KMS-11 (cell line): ENCODE measurements at regions not wholly inside any gene's neighbourhood (a gene's known extent, or its start where the extent isn't known, plus 50 kb on each side); places are given as distances from the start of the nearest gene placed in this dataset.
"Not testable (repeated sequence)": the region's sequence is repeated elsewhere in the genome, so short reads cannot be mapped to it uniquely, and the experiment has no call there.

ENCODE experiments used
- H2AFZ ChIP-seq: fragments of 200-600 bp; sonication (generic); 2 replicates; pipeline ENCODE4 v1.6.1; 2016; ENCODE audit warnings: antibody characterized with exemption, mixed run types, low read depth
- H3K27ac ChIP-seq: fragments of 200-600 bp; sonication (generic); 2 replicates; pipeline ENCODE4 v1.6.1; 2016; ENCODE audit warnings: mild to moderate bottlenecking, mixed run types
- H3K27me3 ChIP-seq: fragments of 200-600 bp; sonication (generic); 2 replicates; pipeline ENCODE4 v1.6.1; 2017; ENCODE audit warnings: mild to moderate bottlenecking, low read depth, mixed run types, moderate library complexity; ENCODE audit not compliant: insufficient read depth
- H3K36me3 ChIP-seq: fragments of 200-600 bp; sonication (generic); 2 replicates; pipeline ENCODE4 v1.6.1; 2017; ENCODE audit warnings: mild to moderate bottlenecking, mixed run types; ENCODE audit not compliant: insufficient read depth
- H3K4me1 ChIP-seq: fragments of 200-600 bp; sonication (generic); 2 replicates; pipeline ENCODE4 v1.6.1; 2016; ENCODE audit warnings: mild to moderate bottlenecking, low read depth, mixed run types; ENCODE audit not compliant: poor library complexity, severe bottlenecking
- H3K4me2 ChIP-seq: fragments of 200-600 bp; sonication (generic); 2 replicates; pipeline ENCODE4 v1.7.0; 2016; ENCODE audit warnings: mild to moderate bottlenecking, mixed run types
- H3K4me3 ChIP-seq: fragments of 200-600 bp; sonication (generic); IDR thresholded peaks from 2 replicates; pipeline ENCODE4 v1.6.1; 2017; ENCODE audit warnings: low read depth, low read length, mixed read lengths; ENCODE audit not compliant: insufficient read depth
- H3K79me2 ChIP-seq: fragments of 200-600 bp; sonication (generic); 2 replicates; pipeline ENCODE4 v1.6.1; 2016; ENCODE audit warnings: low read depth, mixed run types; ENCODE audit not compliant: insufficient read depth
- H3K9ac ChIP-seq: fragments of 200-600 bp; sonication (generic); 2 replicates; pipeline ENCODE4 v1.6.1; 2016; ENCODE audit warnings: mild to moderate bottlenecking, mixed run types
- H4K20me1 ChIP-seq: fragments of 200-600 bp; sonication (generic); 2 replicates; pipeline ENCODE4 v1.6.1; 2016; ENCODE audit warnings: mild to moderate bottlenecking, mixed run types; ENCODE audit not compliant: insufficient read depth
- CTCF ChIP-seq: fragments of 200-600 bp; sonication (generic); conservative IDR thresholded peaks from 2 replicates; pipeline ENCODE4 v1.6.1; 2017; ENCODE audit warnings: low read depth, mild to moderate bottlenecking, antibody characterized with exemption, low read length, moderate library complexity, mixed read lengths

- Histone ChIP-seq H3K4me3 (no peak overlapping the region), H4K20me1 (no peaks in the 10 kb centered on the region), H3K27me3 (no peaks in the 10 kb centered on the region), H3K79me2 (no peaks in the 10 kb centered on the region), H3K27ac (no peak overlapping the region), H3K4me1 (no peaks in the 10 kb centered on the region), H2AFZ (no peak overlapping the region), H3K36me3 (no peaks in the 10 kb centered on the region), H3K4me2 (no peak overlapping the region), H3K9ac (no peak overlapping the region)
- TF ChIP-seq CTCF = no peak
Observed at GRCh38 chr4:159950707-159951106, 847.8 kb downstream of the RAPGEF2 start.

- Histone ChIP-seq H4K20me1 (no peaks in the 10 kb centered on the region), H3K4me1 (no peaks in the 10 kb centered on the region), H3K36me3 (no peaks in the 10 kb centered on the region), H2AFZ (no peak overlapping the region), H3K4me2 (no peak overlapping the region), H3K4me3 (no peak overlapping the region), H3K9ac (no peak overlapping the region), H3K27ac (no peak overlapping the region), H3K79me2 (no peaks in the 10 kb centered on the region), H3K27me3 (no peaks in the 10 kb centered on the region)
- no peak for TF ChIP-seq CTCF
Observed at GRCh38 chr4:159966746-159967145, 863.9 kb downstream of the RAPGEF2 start.

GRCh38 chr4:159976871-159977482 lies 874.1 kb downstream of the RAPGEF2 start:
- H3K79me2 ChIP-seq, H3K27ac ChIP-seq, H4K20me1 ChIP-seq, H3K4me3 ChIP-seq, H3K4me2 ChIP-seq, H2AFZ ChIP-seq, H3K9ac ChIP-seq, H3K27me3 ChIP-seq, H3K36me3 ChIP-seq: not testable (repeated sequence)
- peaks cover 20% of the 10 kb centered on the region for H3K4me1 ChIP-seq

GRCh38 chr4:159977907-159978617 lies 875.2 kb downstream of the RAPGEF2 start:
- Histone ChIP-seq H3K27ac (no peak overlapping the region), H3K27me3 (no peaks in the 10 kb centered on the region), H3K4me1 (peaks cover 20% of the 10 kb centered on the region), H2AFZ (no peak overlapping the region), H3K36me3 (no peaks in the 10 kb centered on the region), H3K4me3 (no peak overlapping the region), H3K9ac (no peak overlapping the region), H3K4me2 (no peak overlapping the region), H3K79me2 (no peaks in the 10 kb centered on the region), H4K20me1 (no peaks in the 10 kb centered on the region)
- no peak for TF ChIP-seq CTCF

- Histone ChIP-seq H3K4me2 (no peak overlapping the region), H2AFZ (no peak overlapping the region), H3K4me3 (no peak overlapping the region), H3K4me1 (peaks cover 20% of the 10 kb centered on the region), H4K20me1 (no peaks in the 10 kb centered on the region), H3K9ac (no peak overlapping the region), H3K79me2 (no peaks in the 10 kb centered on the region), H3K27me3 (no peaks in the 10 kb centered on the region), H3K27ac (no peak overlapping the region), H3K36me3 (no peaks in the 10 kb centered on the region)
- TF ChIP-seq CTCF = no peak
Observed at GRCh38 chr4:159979351-159979750, 876.5 kb downstream of the RAPGEF2 start.
